T-helper 17 cell (primary cell): ENCODE measurements at regions not wholly inside any gene's neighbourhood (a gene's known extent, or its start where the extent isn't known, plus 50 kb on each side); places are given as distances from the start of the nearest gene placed in this dataset.
"Not testable (repeated sequence)": the region's sequence is repeated elsewhere in the genome, so short reads cannot be mapped to it uniquely, and the experiment has no call there.

Experiments used
- ATAC-seq: fragments of 150-1000 bp; cut with Tn5 transposase; 2 replicates; pipeline ENCODE4 v1.10.0; 2021; ENCODE audit warnings: mild to moderate bottlenecking, moderate library complexity
- DNase-seq, 3 donors: peaks; one replicate each; pipeline versions ENCODE4 v3.0.0 to v3.0.0-alpha.2; 2020 to 2021
- H3K9me3 ChIP-seq: one replicate; pipeline ENCODE4 v1.7.0; 2013; ENCODE audit warnings: low read length, mild to moderate bottlenecking; ENCODE audit not compliant: control insufficient read depth, poor library complexity, severe bottlenecking
- H3K27ac Mint-ChIP-seq: one replicate; pipeline ENCODE4 v1.8.0; 2022; ENCODE audit warnings: mild to moderate bottlenecking, moderate library complexity, mixed read lengths
- H3K27me3 Mint-ChIP-seq: one replicate; pipeline ENCODE4 v1.8.0; 2022; ENCODE audit warnings: mixed read lengths
- H3K36me3 Mint-ChIP-seq: one replicate; pipeline ENCODE4 v1.8.0; 2022; ENCODE audit warnings: low read depth, mixed read lengths
- H3K4me1 Mint-ChIP-seq: one replicate; pipeline ENCODE4 v1.8.0; 2022; ENCODE audit warnings: mild to moderate bottlenecking, mixed read lengths
- H3K4me3 Mint-ChIP-seq: one replicate; pipeline ENCODE4 v1.8.0; 2022; ENCODE audit warnings: mild to moderate bottlenecking, moderate library complexity, mixed read lengths

- peak overlapping the region; percentile 88 for H3K4me3 Mint-ChIP-seq
- not testable (repeated sequence) for H3K27me3 Mint-ChIP-seq, H3K9me3 ChIP-seq, H3K4me1 Mint-ChIP-seq, ATAC-seq, H3K36me3 Mint-ChIP-seq, H3K27ac Mint-ChIP-seq
- DNase-seq = peak; percentile 11 to 22 (median 22)
Observed at GRCh38 chr2:87075054-87075790, 53.6 kb upstream of the PLGLB1 start.

DNA sequence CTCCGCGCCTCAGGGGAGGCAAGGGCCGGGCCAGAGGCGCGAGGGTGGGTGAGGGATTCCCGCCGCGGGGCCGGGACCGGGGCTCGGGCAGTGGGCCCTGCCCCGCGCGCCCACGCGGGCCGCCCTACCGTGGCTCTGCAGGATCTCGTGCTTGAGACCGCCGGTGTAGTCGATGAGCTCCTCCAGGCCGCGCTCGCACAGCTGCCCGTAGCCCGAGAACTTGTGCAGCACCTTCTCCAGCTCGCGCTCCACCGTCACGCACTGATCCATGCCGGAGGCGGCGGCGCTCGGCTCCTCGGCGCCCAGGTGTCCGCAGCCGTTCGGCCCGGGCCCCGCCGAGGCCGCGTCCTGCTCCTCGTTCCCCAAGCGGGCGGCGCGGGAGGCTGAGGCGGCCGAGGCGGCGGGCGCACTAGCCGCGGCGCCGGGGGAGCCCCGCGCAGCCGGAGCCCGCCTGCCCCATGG is 54.2 kb upstream of the PLGLB1 start:
- H3K27ac Mint-ChIP-seq, H3K27me3 Mint-ChIP-seq, H3K36me3 Mint-ChIP-seq, H3K4me1 Mint-ChIP-seq, H3K9me3 ChIP-seq: not testable (repeated sequence)
- ATAC-seq = peak; percentile 38
- DNase-seq = peak; percentile 34 to 45 (median 39)
- peak overlapping the region; percentile 74 for H3K4me3 Mint-ChIP-seq

GRCh38 chr2:87076253-87077123 is 54.8 kb upstream of the PLGLB1 start:
- not testable (repeated sequence) for H3K36me3 Mint-ChIP-seq, H3K4me1 Mint-ChIP-seq, H3K9me3 ChIP-seq, H3K27me3 Mint-ChIP-seq
- ATAC-seq (peak; percentile 90), DNase-seq (peak; percentile 77 to 89 (median 85))
- Mint-ChIP-seq H3K4me3 (peak overlapping the region; percentile 89), H3K27ac (peak overlapping the region; percentile 89)

- Mint-ChIP-seq H3K4me3 (peak overlapping the region; percentile 89), H3K27ac (peak overlapping the region; percentile 89)
- not testable (repeated sequence) for H3K27me3 Mint-ChIP-seq, H3K4me1 Mint-ChIP-seq, H3K36me3 Mint-ChIP-seq, ATAC-seq, H3K9me3 ChIP-seq, DNase-seq
Observed at GRCh38 chr2:87077124-87077446, 55.4 kb upstream of the PLGLB1 start.

GRCh38 chr2:87081727-87082126 is 60.1 kb upstream of the PLGLB1 start:
- H3K27ac Mint-ChIP-seq, H3K9me3 ChIP-seq: not testable (repeated sequence)

GRCh38 chr2:87088079-87088478 is 66.4 kb upstream of the PLGLB1 start:
- H3K27ac Mint-ChIP-seq, H3K9me3 ChIP-seq, H3K4me1 Mint-ChIP-seq, H3K27me3 Mint-ChIP-seq, DNase-seq, H3K36me3 Mint-ChIP-seq, ATAC-seq: not testable (repeated sequence)
- H3K4me3 Mint-ChIP-seq = peak overlapping the region; percentile 34

More at GRCh38 chr2:87081727-87082126, 60.1 kb upstream of the PLGLB1 start:
- H3K4me3 Mint-ChIP-seq, ATAC-seq, H3K4me1 Mint-ChIP-seq, DNase-seq, H3K36me3 Mint-ChIP-seq, H3K27me3 Mint-ChIP-seq: not testable (repeated sequence)

DNA sequence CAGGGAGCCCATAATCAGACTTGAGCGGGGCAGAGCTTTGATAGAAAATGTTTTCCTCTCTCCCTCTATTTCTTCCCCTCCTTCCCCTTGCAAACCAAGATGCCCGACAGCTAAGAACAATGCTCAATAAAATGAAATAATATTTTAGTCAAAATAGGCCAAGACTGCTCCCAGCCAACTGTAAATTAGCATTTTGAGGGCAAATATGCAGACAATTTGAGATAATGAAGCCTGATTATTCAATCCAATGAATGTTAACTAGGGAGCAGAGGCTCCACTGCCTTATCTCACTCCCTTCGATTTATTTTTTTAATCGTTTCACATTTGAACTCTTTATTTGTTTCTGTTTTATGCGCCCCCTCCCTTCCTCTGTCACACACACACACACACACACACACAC is 67.8 kb upstream of the PLGLB1 start:
- not testable (repeated sequence) for DNase-seq, H3K27ac Mint-ChIP-seq, H3K9me3 ChIP-seq, H3K4me1 Mint-ChIP-seq, H3K36me3 Mint-ChIP-seq, H3K27me3 Mint-ChIP-seq, H3K4me3 Mint-ChIP-seq, ATAC-seq

- not testable (repeated sequence) for H3K4me3 Mint-ChIP-seq, H3K4me1 Mint-ChIP-seq, H3K27ac Mint-ChIP-seq, DNase-seq, ATAC-seq, H3K9me3 ChIP-seq, H3K27me3 Mint-ChIP-seq, H3K36me3 Mint-ChIP-seq
Observed at GRCh38 chr2:87093252-87093651, 71.6 kb upstream of the PLGLB1 start.

GRCh38 chr2:87093937-87094529 is 72.4 kb upstream of the PLGLB1 start:
- not testable (repeated sequence) for ATAC-seq, H3K4me1 Mint-ChIP-seq, H3K9me3 ChIP-seq, H3K4me3 Mint-ChIP-seq, DNase-seq, H3K36me3 Mint-ChIP-seq, H3K27me3 Mint-ChIP-seq, H3K27ac Mint-ChIP-seq

DNA sequence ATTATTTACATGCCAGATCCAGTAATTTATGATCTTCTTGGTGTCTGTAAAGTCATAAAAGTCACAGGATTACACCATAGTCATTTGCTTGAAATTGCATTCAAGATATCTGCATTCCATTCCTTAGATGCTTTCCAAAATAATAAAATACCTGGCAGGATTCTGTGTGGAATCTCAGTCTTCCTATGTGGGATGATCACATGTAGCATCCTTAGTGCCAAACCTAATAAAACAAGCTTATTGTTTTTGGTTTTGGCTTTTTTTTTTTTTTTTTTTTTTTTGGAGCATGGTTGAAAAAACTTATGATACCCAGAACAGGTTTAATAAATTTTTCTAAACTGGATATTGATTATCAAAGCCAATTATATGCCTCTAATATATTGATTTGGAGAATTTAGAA is 74.2 kb upstream of the PLGLB1 start:
- not testable (repeated sequence) for H3K27ac Mint-ChIP-seq, H3K27me3 Mint-ChIP-seq, H3K4me3 Mint-ChIP-seq, DNase-seq, ATAC-seq, H3K4me1 Mint-ChIP-seq, H3K9me3 ChIP-seq, H3K36me3 Mint-ChIP-seq

GRCh38 chr2:87128761-87129553 is 107.3 kb upstream of the PLGLB1 start:
- not testable (repeated sequence) for H3K4me1 Mint-ChIP-seq, H3K27me3 Mint-ChIP-seq, H3K9me3 ChIP-seq, H3K36me3 Mint-ChIP-seq, DNase-seq
- peak; percentile 93 for ATAC-seq
- Mint-ChIP-seq H3K27ac (peak overlapping the region; percentile 72), H3K4me3 (peak overlapping the region; percentile 77)

DNA sequence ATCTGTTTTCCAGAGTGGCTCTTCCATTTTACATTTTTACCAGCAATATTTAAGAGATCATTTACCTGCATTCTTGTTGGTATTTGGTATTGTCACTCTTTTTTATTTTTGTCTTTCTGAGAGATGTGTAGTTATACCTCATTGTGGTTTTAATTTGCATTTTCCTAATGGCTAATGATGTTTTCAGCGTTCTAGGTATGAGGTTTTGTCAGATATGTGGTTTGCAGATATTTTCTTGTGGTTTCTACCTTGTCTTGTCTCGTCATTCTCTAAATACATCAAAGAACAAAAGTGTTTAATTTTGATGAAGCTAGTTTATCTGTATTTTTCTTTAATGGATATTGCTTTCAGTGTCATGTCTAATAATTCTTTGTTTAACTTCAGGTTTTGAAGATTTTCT is 110.9 kb upstream of the PLGLB1 start:
- DNase-seq, H3K36me3 Mint-ChIP-seq, H3K9me3 ChIP-seq, H3K27me3 Mint-ChIP-seq, H3K27ac Mint-ChIP-seq, H3K4me3 Mint-ChIP-seq, H3K4me1 Mint-ChIP-seq: not testable (repeated sequence)
- peak; percentile 46 for ATAC-seq
